SK-N-SH treated with all-trans-retinoic acid at 6 μM for 48 hours (cell line): ENCODE measurements at regions not wholly inside any gene's neighbourhood (a gene's known extent, or its start where the extent isn't known, plus 50 kb on each side); places are given as distances from the start of the nearest gene placed in this dataset.

ENCODE experiments used
- ATAC-seq: fragments of 200-7000 bp; cut with Tn5 transposase; 3 replicates; pipeline ENCODE4 v1.9.1; 2020; ENCODE audit warnings: mild to moderate bottlenecking, moderate library complexity
- ARNTL ChIP-seq: fragments of 450-650 bp; formaldehyde crosslinking; IDR thresholded peaks from 2 replicates; pipeline ENCODE4 v1.5.0; 2020; ENCODE audit warnings: low read depth, mild to moderate bottlenecking, moderate library complexity, borderline replicate concordance
- BACH2 ChIP-seq: fragments of 250-450 bp; sonication (Bioruptor Pico); IDR thresholded peaks from 2 replicates; pipeline ENCODE4 v1.9.0; 2021; ENCODE audit warnings: mild to moderate bottlenecking, borderline replicate concordance
- CSDC2 ChIP-seq: fragments of 250-450 bp; sonication (Bioruptor Pico); IDR thresholded peaks from 2 replicates; pipeline ENCODE4 v1.5.0; 2020; ENCODE audit warnings: mild to moderate bottlenecking, moderate library complexity
- ESRRG ChIP-seq: fragments of 250-450 bp; sonication (Bioruptor Pico); IDR thresholded peaks from 2 replicates; pipeline ENCODE4 v1.6.1; 2021; ENCODE audit warnings: mild to moderate bottlenecking
- GLIS3 ChIP-seq: fragments of 250-450 bp; sonication (Bioruptor Pico); IDR thresholded peaks from 2 replicates; pipeline ENCODE4 v1.5.0; 2020; ENCODE audit warnings: mild to moderate bottlenecking, moderate library complexity
- ISL1 ChIP-seq: fragments of 250-450 bp; sonication (Bioruptor Pico); IDR thresholded peaks from 2 replicates; pipeline ENCODE4 v2.1.2; 2022; ENCODE audit warnings: mild to moderate bottlenecking, moderate library complexity
- OSR1 ChIP-seq: fragments of 250-450 bp; sonication (Bioruptor Pico); IDR thresholded peaks from 2 replicates; pipeline ENCODE4 v1.8.0; 2022; ENCODE audit warnings: moderate library complexity, mild to moderate bottlenecking, inconsistent platforms
- PPARA ChIP-seq: fragments of 250-450 bp; sonication (Bioruptor Pico); IDR thresholded peaks from 2 replicates; pipeline ENCODE4 v1.5.0; 2020; ENCODE audit warnings: mild to moderate bottlenecking, borderline replicate concordance
- SNAI2 ChIP-seq: fragments of 250-450 bp; sonication (Bioruptor Pico); IDR thresholded peaks from 2 replicates; pipeline ENCODE4 v1.5.0; 2020; ENCODE audit warnings: mild to moderate bottlenecking, moderate library complexity
- TCF4 ChIP-seq: fragments of 250-450 bp; sonication (Bioruptor Pico); IDR thresholded peaks from 2 replicates; pipeline ENCODE4 v1.8.0; 2021; ENCODE audit warnings: mild to moderate bottlenecking, moderate library complexity, borderline replicate concordance
- TOX ChIP-seq: fragments of 250-450 bp; sonication (Bioruptor Pico); IDR thresholded peaks from 2 replicates; pipeline ENCODE4 v1.8.0; 2021; ENCODE audit warnings: mild to moderate bottlenecking, moderate library complexity, borderline replicate concordance
- ZC3H10 ChIP-seq: fragments of 250-450 bp; sonication (Bioruptor Pico); IDR thresholded peaks from 2 replicates; pipeline ENCODE4 v1.5.1; 2021; ENCODE audit warnings: mild to moderate bottlenecking, moderate library complexity
- ZFP30 ChIP-seq: fragments of 450-650 bp; formaldehyde crosslinking; IDR thresholded peaks from 2 replicates; pipeline ENCODE4 v1.5.0; 2022; ENCODE audit warnings: mild to moderate bottlenecking, moderate library complexity
- ZNF565 ChIP-seq: fragments of 450-650 bp; formaldehyde crosslinking; conservative IDR thresholded peaks from 2 replicates; pipeline ENCODE4 v1.5.0; 2020; ENCODE audit warnings: low read depth, mild to moderate bottlenecking, moderate library complexity
- ZNF70 ChIP-seq: fragments of 450-650 bp; formaldehyde crosslinking; IDR thresholded peaks from 2 replicates; pipeline ENCODE4 v1.5.0; 2020; ENCODE audit warnings: mild to moderate bottlenecking, moderate library complexity
- ZNF8 ChIP-seq: fragments of 450-650 bp; formaldehyde crosslinking; IDR thresholded peaks from 2 replicates; pipeline ENCODE4 v1.5.0; 2020; ENCODE audit warnings: mild to moderate bottlenecking, moderate library complexity
- TF ChIP-seq, protein P1 (sequence below): fragments of 250-450 bp; sonication (Bioruptor Pico); IDR thresholded peaks from 2 replicates; pipeline ENCODE4 v1.8.0; 2020; ENCODE audit warnings: mild to moderate bottlenecking, moderate library complexity, borderline replicate concordance
- TF ChIP-seq, protein P2 (sequence below): fragments of 250-450 bp; sonication (Bioruptor Pico); IDR thresholded peaks from 2 replicates; pipeline ENCODE4 v1.5.1; 2020; ENCODE audit warnings: low read depth, mild to moderate bottlenecking, moderate library complexity
- TF ChIP-seq, protein P3 (sequence below): fragments of 250-450 bp; sonication (Bioruptor Pico); IDR thresholded peaks from 2 replicates; pipeline ENCODE4 v1.8.0; 2021; ENCODE audit warnings: low read depth, mild to moderate bottlenecking, moderate library complexity, borderline replicate concordance
- TF ChIP-seq, protein P4 (sequence below): fragments of 250-450 bp; sonication (Bioruptor Pico); IDR thresholded peaks from 2 replicates; pipeline ENCODE4 v1.5.1; 2021; ENCODE audit warnings: mild to moderate bottlenecking, moderate library complexity
- TF ChIP-seq, protein P5 (sequence below): fragments of 250-450 bp; sonication (Bioruptor Pico); IDR thresholded peaks from 2 replicates; pipeline ENCODE4 v1.5.0; 2020; ENCODE audit warnings: mild to moderate bottlenecking, moderate library complexity

DNA sequence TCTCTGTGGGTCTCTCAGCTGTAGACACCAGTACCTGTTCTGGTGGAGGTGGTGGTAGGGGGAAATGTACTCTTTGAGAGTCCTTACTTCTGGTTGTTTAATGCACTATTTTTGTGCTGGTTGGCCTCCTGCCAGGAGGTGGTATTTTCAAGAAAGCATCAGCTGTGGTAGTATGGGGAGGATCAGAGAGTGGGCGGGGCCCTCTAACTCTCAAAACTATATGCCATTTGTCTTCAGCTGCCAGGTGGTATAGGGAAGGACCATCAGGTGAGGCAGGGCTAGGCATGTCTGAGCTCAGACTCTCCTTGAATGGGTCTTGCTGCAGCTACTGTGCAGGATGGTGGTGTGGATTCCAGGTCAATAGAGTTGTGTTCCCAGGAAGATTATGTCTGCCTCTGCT, 1100.8 kb downstream of the CNTNAP5 start (continued):
- TF ChIP-seq, protein P1, sequence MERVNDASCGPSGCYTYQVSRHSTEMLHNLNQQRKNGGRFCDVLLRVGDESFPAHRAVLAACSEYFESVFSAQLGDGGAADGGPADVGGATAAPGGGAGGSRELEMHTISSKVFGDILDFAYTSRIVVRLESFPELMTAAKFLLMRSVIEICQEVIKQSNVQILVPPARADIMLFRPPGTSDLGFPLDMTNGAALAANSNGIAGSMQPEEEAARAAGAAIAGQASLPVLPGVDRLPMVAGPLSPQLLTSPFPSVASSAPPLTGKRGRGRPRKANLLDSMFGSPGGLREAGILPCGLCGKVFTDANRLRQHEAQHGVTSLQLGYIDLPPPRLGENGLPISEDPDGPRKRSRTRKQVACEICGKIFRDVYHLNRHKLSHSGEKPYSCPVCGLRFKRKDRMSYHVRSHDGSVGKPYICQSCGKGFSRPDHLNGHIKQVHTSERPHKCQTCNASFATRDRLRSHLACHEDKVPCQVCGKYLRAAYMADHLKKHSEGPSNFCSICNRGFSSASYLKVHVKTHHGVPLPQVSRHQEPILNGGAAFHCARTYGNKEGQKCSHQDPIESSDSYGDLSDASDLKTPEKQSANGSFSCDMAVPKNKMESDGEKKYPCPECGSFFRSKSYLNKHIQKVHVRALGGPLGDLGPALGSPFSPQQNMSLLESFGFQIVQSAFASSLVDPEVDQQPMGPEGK (CRISPR knock-in tag), result no peak
- TF ChIP-seq, protein P2, sequence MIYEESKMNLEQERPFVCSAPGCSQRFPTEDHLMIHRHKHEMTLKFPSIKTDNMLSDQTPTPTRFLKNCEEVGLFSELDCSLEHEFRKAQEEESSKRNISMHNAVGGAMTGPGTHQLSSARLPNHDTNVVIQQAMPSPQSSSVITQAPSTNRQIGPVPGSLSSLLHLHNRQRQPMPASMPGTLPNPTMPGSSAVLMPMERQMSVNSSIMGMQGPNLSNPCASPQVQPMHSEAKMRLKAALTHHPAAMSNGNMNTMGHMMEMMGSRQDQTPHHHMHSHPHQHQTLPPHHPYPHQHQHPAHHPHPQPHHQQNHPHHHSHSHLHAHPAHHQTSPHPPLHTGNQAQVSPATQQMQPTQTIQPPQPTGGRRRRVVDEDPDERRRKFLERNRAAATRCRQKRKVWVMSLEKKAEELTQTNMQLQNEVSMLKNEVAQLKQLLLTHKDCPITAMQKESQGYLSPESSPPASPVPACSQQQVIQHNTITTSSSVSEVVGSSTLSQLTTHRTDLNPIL, result no peak
- no peak for TF ChIP-seq TOX (CRISPR knock-in tag)
- TF ChIP-seq ZNF8 (CRISPR knock-in tag), result no peak
- TF ChIP-seq ZNF70, result no peak
- TF ChIP-seq ISL1, result no peak
- no peak for TF ChIP-seq GLIS3 (CRISPR knock-in tag)

DNA sequence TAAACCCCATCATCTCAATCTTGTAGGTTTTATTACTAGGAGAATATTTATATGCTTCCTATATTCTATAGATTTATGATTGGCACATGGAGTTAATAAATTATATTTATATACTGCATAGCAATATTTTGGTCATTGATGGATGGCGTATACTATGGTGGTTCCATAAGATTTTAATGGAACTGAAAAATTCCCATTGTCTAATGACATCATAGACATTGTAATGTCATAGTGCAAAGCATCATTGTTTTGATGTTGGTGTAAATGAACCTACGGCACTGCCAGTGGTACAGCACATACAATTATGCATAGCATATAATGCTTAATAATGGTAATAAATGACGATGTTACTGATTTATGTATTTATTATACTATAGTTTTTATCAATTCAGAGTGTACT, 1135.9 kb downstream of the CNTNAP5 start:
- ATAC-seq, result no peak
- TF ChIP-seq PPARA (CRISPR knock-in tag) (no peak), ZFP30 (CRISPR knock-in tag) (no peak), BACH2 (CRISPR knock-in tag) (no peak), TCF4 (CRISPR knock-in tag) (no peak), OSR1 (CRISPR knock-in tag) (no peak), CSDC2 (CRISPR knock-in tag) (no peak), ESRRG (CRISPR knock-in tag) (no peak), ISL1 (no peak), SNAI2 (CRISPR knock-in tag) (no peak), TOX (CRISPR knock-in tag) (no peak)
- TF ChIP-seq, protein P3, sequence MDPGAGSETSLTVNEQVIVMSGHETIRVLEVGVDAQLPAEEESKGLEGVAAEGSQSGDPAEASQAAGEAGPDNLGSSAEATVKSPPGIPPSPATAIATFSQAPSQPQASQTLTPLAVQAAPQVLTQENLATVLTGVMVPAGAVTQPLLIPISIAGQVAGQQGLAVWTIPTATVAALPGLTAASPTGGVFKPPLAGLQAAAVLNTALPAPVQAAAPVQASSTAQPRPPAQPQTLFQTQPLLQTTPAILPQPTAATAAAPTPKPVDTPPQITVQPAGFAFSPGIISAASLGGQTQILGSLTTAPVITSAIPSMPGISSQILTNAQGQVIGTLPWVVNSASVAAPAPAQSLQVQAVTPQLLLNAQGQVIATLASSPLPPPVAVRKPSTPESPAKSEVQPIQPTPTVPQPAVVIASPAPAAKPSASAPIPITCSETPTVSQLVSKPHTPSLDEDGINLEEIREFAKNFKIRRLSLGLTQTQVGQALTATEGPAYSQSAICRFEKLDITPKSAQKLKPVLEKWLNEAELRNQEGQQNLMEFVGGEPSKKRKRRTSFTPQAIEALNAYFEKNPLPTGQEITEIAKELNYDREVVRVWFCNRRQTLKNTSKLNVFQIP (CRISPR knock-in tag), result no peak
- TF ChIP-seq, protein P1 (CRISPR knock-in tag), result no peak
- TF ChIP-seq, protein P2, result no peak

DNA sequence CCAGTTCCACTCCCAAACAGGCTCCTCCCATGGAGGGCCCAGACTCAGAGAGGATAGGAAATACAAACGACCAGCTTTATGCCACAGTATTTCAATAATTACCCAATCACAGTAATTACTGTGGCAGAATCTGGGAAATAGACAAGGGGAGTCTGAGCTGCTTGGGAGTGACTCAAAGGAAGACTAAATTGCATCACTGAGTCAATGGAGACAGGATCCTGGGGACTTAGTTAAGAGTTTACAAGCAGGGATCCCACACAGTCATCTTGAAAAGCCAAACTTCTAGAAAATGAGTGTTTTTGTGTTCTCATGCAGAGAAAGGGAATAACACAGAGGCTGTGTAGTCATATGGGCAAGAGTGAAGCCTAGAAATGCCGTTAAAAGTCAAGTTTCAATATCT, 1142.1 kb downstream of the CNTNAP5 start:
- ATAC-seq, result no peak
- TF ChIP-seq, protein P4, sequence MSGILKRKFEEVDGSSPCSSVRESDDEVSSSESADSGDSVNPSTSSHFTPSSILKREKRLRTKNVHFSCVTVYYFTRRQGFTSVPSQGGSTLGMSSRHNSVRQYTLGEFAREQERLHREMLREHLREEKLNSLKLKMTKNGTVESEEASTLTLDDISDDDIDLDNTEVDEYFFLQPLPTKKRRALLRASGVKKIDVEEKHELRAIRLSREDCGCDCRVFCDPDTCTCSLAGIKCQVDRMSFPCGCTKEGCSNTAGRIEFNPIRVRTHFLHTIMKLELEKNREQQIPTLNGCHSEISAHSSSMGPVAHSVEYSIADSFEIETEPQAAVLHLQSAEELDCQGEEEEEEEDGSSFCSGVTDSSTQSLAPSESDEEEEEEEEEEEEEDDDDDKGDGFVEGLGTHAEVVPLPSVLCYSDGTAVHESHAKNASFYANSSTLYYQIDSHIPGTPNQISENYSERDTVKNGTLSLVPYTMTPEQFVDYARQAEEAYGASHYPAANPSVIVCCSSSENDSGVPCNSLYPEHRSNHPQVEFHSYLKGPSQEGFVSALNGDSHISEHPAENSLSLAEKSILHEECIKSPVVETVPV (CRISPR knock-in tag), result no peak

DNA sequence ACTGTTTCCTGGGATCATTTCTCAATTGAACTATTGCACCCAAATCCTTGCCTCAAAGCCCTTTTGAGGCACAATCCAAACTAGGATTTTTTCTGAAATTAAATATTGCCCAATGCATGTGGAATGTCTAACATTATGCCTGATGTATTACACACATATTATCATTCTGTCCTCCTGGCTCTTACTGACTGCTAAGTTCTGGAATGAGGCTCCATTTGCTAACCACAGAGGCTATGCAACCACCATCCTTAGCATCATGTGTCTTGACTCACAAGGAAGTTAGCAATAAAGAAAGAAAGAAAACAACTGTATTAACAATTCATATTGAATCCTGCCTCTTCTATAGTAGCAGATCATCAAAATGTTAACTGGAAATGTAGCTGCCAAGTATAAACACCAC, 1142.7 kb downstream of the CNTNAP5 start:
- no peak for ATAC-seq

More for the DNA sequence above, 1142.7 kb downstream of the CNTNAP5 start:
- TF ChIP-seq GLIS3 (CRISPR knock-in tag) (no peak), ZNF565 (CRISPR knock-in tag) (no peak), SNAI2 (CRISPR knock-in tag) (no peak), ZC3H10 (no peak), TOX (CRISPR knock-in tag) (no peak), OSR1 (CRISPR knock-in tag) (no peak), ARNTL (CRISPR knock-in tag) (no peak), ISL1 (no peak), CSDC2 (CRISPR knock-in tag) (no peak), ZFP30 (CRISPR knock-in tag) (no peak)
- TF ChIP-seq, protein P5, sequence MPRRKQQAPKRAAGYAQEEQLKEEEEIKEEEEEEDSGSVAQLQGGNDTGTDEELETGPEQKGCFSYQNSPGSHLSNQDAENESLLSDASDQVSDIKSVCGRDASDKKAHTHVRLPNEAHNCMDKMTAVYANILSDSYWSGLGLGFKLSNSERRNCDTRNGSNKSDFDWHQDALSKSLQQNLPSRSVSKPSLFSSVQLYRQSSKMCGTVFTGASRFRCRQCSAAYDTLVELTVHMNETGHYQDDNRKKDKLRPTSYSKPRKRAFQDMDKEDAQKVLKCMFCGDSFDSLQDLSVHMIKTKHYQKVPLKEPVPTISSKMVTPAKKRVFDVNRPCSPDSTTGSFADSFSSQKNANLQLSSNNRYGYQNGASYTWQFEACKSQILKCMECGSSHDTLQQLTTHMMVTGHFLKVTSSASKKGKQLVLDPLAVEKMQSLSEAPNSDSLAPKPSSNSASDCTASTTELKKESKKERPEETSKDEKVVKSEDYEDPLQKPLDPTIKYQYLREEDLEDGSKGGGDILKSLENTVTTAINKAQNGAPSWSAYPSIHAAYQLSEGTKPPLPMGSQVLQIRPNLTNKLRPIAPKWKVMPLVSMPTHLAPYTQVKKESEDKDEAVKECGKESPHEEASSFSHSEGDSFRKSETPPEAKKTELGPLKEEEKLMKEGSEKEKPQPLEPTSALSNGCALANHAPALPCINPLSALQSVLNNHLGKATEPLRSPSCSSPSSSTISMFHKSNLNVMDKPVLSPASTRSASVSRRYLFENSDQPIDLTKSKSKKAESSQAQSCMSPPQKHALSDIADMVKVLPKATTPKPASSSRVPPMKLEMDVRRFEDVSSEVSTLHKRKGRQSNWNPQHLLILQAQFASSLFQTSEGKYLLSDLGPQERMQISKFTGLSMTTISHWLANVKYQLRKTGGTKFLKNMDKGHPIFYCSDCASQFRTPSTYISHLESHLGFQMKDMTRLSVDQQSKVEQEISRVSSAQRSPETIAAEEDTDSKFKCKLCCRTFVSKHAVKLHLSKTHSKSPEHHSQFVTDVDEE, result no peak
